Aorta (tissue), 5 donors: ENCODE measurements at regions not wholly inside any gene's neighbourhood (a gene's known extent, or its start where the extent isn't known, plus 50 kb on each side); places are given as distances from the start of the nearest gene placed in this dataset.
"Not testable (repeated sequence)": the region's sequence is repeated elsewhere in the genome, so short reads cannot be mapped to it uniquely, and the experiment has no call there.

ENCODE experiments used
- ATAC-seq: fragments of 200-7000 bp; cut with Tn5 transposase; one replicate; pipeline ENCODE4 v1.9.1; 2022; ENCODE audit warnings: moderate library complexity; ENCODE audit not compliant: low FRiP score
- DNase-seq, 2 donors: peaks; one replicate each; pipeline ENCODE4 v3.0.0-alpha.2; 2020
- H3K27ac ChIP-seq, 2 donors: one replicate each; pipeline ENCODE4 v1.5.1; 2013; ENCODE audit warnings: low read length in 2 of 2, mild to moderate bottlenecking in 2 of 2, moderate library complexity in 2 of 2, control low read depth in 1 of 2, inconsistent platforms in 1 of 2, low read depth in 1 of 2
- H3K27me3 ChIP-seq, 2 donors: one replicate each; pipeline ENCODE4 v1.6.1; 2013; ENCODE audit warnings: control low read depth in 1 of 2, low read length in 1 of 2, mild to moderate bottlenecking in 1 of 2, moderate library complexity in 1 of 2; ENCODE audit not compliant: insufficient read depth in 2 of 2, control insufficient read depth in 1 of 2
- H3K36me3 ChIP-seq, 2 donors: one replicate each; pipeline ENCODE4 v1.6.1; 2013; ENCODE audit warnings: control low read depth in 1 of 2, low read length in 1 of 2, mild to moderate bottlenecking in 1 of 2; ENCODE audit not compliant: insufficient read depth in 2 of 2, control insufficient read depth in 1 of 2
- H3K4me1 ChIP-seq, 2 donors: one replicate each; pipeline ENCODE4 v1.6.1; 2013; ENCODE audit warnings: low read length in 2 of 2, control low read depth in 1 of 2, mild to moderate bottlenecking in 1 of 2, moderate library complexity in 1 of 2; ENCODE audit not compliant: insufficient read depth in 2 of 2, control insufficient read depth in 1 of 2
- H3K4me3 ChIP-seq, 2 donors: one replicate each; pipeline ENCODE4 v1.5.1; 2013; ENCODE audit warnings: low read length in 2 of 2, control low read depth in 1 of 2, mild to moderate bottlenecking in 1 of 2
- H3K9me3 ChIP-seq: one replicate; pipeline ENCODE4 v1.6.1; 2013; ENCODE audit warnings: mild to moderate bottlenecking, low read length; ENCODE audit not compliant: control insufficient read depth
- WGBS, 2 donors: extraction: QIAGEN DNeasy Blood & Tissue Kit; methylation state at CpG; one replicate each; pipeline ENCODE4 v1.1.7; 2013; 5-methylcytosine and 5-hydroxymethylcytosine counted together
- intact Hi-C, 2 donors: fragments of 100-400 bp; cut with DNase I; formaldehyde crosslinking; loops; one replicate each; pipeline versions ENCODE4 v1.14.2 to v1.15.0; 2022
- donor health status: healthy with polysubstance abuse.
- donor health status: Bipolar disorder and iron deficiency.
- donor health status: DM: no; HTN: no; CAD: no.
- donor health status: DM: no; HTN: no; CAD: no.
- donor health status: DM: yes; HTN: yes; CAD: no.

DNA sequence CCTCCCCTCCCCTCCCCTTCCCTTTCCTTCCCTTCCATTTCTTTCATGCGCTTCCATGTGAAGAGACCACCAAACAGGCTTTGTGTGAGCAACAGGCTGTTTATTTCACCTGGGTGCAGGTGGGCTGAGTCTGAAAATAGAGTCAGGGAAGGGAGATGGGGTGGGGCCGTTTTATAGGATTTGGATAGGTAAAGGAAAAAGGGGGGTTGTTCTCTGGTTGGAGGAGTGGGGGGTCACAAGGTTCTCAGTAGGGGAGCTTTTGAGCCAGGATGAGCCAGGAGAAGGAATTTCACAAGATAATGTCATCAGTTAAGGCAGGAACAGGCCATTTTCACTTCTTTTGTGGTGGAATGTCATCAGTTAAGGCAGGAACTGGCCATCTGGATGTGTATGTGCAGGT lies 211.9 kb downstream of the DMRTA1 start:
- H3K27me3 ChIP-seq, H3K36me3 ChIP-seq, H3K4me3 ChIP-seq, H3K9me3 ChIP-seq, ATAC-seq, intact Hi-C loops, H3K4me1 ChIP-seq, DNase-seq, H3K27ac ChIP-seq: not testable (repeated sequence)
- WGBS, 2 donors: 72 to 74% methylated on average over 2 of the region's 2 CpGs

GRCh38 chr9:22682536-22682935 lies 235.9 kb downstream of the DMRTA1 start:
- no peaks in the 10 kb centered on the region for H3K4me1 ChIP-seq
- H3K27ac ChIP-seq: no peak overlapping the region
- H3K9me3 ChIP-seq: no peaks in the 10 kb centered on the region
- no peak overlapping the region for H3K4me3 ChIP-seq
- H3K36me3 ChIP-seq: no peaks in the 10 kb centered on the region
- intact Hi-C loops: no loop called here
- no peaks in the 10 kb centered on the region for H3K27me3 ChIP-seq
- WGBS, 2 donors: 4 to 9% methylated on average over 3 of the region's 3 CpGs
- no peak for DNase-seq
- no peak for ATAC-seq

DNA sequence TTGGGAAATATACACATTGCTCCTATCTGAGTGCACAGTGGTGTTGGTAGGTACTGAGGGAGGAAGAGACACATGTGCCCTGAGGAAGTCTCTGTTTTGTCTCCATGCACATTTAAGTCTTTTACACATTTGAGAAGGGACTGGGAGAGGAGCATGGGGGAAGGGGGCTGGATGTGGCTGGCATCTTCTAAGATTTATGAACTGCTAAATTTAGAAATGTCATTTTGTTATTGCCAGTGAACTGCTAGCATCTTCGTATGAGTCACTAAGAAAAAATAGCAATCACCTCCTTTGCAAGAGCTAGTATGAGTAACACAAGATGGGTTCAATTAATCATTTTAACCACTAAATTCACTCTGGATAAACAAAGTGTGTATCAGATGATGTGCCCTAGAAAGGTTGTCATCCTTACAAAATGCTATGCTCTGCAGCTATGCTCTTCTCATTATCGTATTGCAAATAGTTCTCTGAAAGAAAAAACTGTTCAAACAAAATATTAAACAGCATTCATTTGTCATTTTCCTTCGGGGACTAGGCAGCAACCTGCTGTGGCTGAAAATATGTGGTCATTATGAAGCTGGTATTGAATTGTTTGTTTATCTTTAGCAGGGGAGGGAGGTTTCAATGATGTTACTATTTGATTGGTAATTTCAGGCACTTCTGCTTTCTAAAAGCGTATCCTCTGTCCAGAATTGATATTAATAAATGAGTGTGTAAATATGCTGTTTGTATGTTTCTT lies 236.5 kb downstream of the DMRTA1 start:
- intact Hi-C loops: no loop called here
- no peak overlapping the region for H3K4me3 ChIP-seq

DNA sequence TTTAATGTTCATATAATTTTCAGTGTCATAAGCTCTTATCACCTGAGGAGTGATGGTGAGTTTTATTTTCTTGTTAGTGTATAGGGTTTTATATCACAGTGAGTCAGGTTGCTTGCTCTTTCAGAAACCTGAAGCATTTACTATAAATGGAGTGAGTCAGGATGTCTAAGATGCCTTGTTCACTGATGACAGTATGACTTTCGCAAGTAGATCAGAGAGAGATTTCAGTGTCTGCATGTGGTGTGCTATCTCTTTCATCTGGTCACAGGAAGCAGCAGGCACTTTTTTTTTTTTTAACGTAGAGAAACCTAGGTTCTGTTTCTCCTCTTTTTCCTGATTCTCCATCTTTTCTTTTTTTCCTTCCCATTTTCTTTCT lies 237.1 kb downstream of the DMRTA1 start:
- H3K4me3 ChIP-seq: no peak overlapping the region
- no peaks in the 10 kb centered on the region for H3K4me1 ChIP-seq
- no peaks in the 10 kb centered on the region for H3K36me3 ChIP-seq
- H3K27me3 ChIP-seq: no peaks in the 10 kb centered on the region
- ATAC-seq (no peak), DNase-seq (no peak)
- 24 to 31% methylated on average over 2 of the region's 2 CpGs for WGBS, 2 donors
- intact Hi-C loops: no loop called here
- no peak overlapping the region for H3K27ac ChIP-seq
- H3K9me3 ChIP-seq: no peaks in the 10 kb centered on the region

More for the DNA sequence above, 236.5 kb downstream of the DMRTA1 start:
- no peak overlapping the region for H3K27ac ChIP-seq
- 13 to 15% methylated on average over 4 of the region's 4 CpGs for WGBS, 2 donors
- H3K9me3 ChIP-seq: no peaks in the 10 kb centered on the region
- no peak for ATAC-seq
- H3K36me3 ChIP-seq: no peaks in the 10 kb centered on the region
- DNase-seq: no peak
- no peaks in the 10 kb centered on the region for H3K27me3 ChIP-seq
- no peaks in the 10 kb centered on the region for H3K4me1 ChIP-seq

- no peaks in the 10 kb centered on the region for H3K27me3 ChIP-seq
- ATAC-seq: no peak
- H3K4me3 ChIP-seq: no peak overlapping the region
- intact Hi-C loops: no loop called here
- no peak overlapping the region for H3K27ac ChIP-seq
- no peaks in the 10 kb centered on the region for H3K36me3 ChIP-seq
- H3K4me1 ChIP-seq: no peaks in the 10 kb centered on the region
- no peak for DNase-seq
- 77 to 78% methylated on average over 2 of the region's 2 CpGs for WGBS, 2 donors
- H3K9me3 ChIP-seq: no peaks in the 10 kb centered on the region
Measured at GRCh38 chr9:22693156-22693555, 246.5 kb downstream of the DMRTA1 start.

DNA sequence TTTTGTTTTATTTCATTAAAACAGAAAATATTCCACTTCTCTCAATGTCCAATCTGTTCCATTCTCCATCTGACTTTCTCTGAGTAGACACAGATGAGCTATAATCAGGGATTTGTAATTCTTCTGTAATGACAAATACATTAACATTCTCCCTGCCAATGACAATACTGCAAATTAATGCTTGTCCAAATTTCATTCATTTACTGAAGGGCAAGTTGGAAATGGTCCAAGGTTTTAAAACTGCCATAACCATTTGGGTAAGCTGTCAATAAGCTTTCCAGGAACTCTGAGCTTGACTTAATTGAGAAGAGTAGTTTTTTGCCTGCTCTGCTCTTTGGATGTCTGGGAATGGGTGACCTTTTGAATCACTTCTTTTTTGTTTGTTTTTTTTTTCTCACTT lies 253.5 kb downstream of the DMRTA1 start:
- Histone ChIP-seq H3K9me3 (no peaks in the 10 kb centered on the region), H3K27ac (no peak overlapping the region), H3K36me3 (no peaks in the 10 kb centered on the region), H3K4me1 (no peaks in the 10 kb centered on the region), H3K27me3 (no peaks in the 10 kb centered on the region), H3K4me3 (no peak overlapping the region)
- DNase-seq: no peak
- no peak for ATAC-seq
- intact Hi-C loops: no loop called here

- WGBS, 2 donors: 72 to 80% methylated on average over 1 of the region's 1 CpG
- Histone ChIP-seq H3K27me3 (no peaks in the 10 kb centered on the region), H3K36me3 (no peaks in the 10 kb centered on the region), H3K27ac (no peak overlapping the region), H3K4me3 (no peak overlapping the region), H3K4me1 (no peaks in the 10 kb centered on the region), H3K9me3 (no peaks in the 10 kb centered on the region)
- DNase-seq: no peak
- no peak for ATAC-seq
- intact Hi-C loops: no loop called here
Measured at GRCh38 chr9:22718653-22719052, 272.0 kb downstream of the DMRTA1 start.

DNA sequence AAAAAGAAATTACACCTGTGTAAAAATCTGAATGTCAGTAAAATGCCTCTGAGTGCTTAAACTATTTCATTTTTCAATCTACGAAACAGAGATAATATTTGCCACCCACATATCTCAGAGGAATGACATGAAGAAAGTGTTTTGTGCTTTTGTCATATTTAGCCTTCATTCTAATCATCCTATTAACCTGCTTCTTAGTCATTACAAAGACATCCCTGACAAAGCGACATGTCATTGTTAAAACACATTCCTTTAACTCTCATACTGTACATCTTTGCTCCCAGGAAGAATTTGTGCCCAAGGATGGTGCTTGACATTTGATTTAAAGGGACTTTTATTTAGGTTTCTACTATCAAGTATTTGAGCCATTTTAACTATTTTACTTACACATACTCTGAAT lies 275.9 kb downstream of the DMRTA1 start:
- WGBS, 2 donors: 50 to 65% methylated on average over 2 of the region's 2 CpGs

DNA sequence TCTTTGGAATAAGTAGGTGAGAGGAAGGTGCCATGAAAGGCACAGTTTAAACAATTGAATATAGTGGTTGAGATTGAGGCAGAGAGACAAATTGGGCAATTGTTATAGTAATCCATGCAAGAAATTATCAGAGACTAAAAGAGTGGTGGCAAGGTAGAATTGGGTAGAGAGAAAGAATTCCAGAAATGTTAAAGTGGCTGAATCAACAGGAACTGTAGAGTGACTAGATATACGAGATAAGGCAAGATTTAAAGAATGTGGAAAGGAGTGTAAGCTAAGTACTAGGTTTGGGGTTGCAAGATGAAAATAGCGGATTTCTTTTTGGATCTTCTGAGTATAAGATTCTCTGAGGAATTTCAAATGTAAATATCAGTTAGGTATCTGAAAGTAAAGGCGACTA lies 285.2 kb downstream of the DMRTA1 start:
- H3K9me3 ChIP-seq: no peaks in the 10 kb centered on the region
- no peak for ATAC-seq
- 47 to 54% methylated on average over 3 of the region's 3 CpGs for WGBS, 2 donors
- no peak overlapping the region for H3K27ac ChIP-seq
- H3K36me3 ChIP-seq: no peaks in the 10 kb centered on the region
- intact Hi-C loops: no loop called here
- no peaks in the 10 kb centered on the region for H3K27me3 ChIP-seq
- H3K4me3 ChIP-seq: no peak overlapping the region
- H3K4me1 ChIP-seq: no peaks in the 10 kb centered on the region
- no peak for DNase-seq

More for the DNA sequence above, 275.9 kb downstream of the DMRTA1 start:
- Histone ChIP-seq H3K27me3 (no peaks in the 10 kb centered on the region), H3K9me3 (no peaks in the 10 kb centered on the region), H3K4me1 (no peaks in the 10 kb centered on the region), H3K27ac (no peak overlapping the region), H3K36me3 (no peaks in the 10 kb centered on the region), H3K4me3 (no peak overlapping the region)
- DNase-seq: no peak
- ATAC-seq: no peak
- intact Hi-C loops: no loop called here
